Right lobe of liver (tissue), 4 donors: ENCODE measurements at regions not wholly inside any gene's neighbourhood (a gene's known extent, or its start where the extent isn't known, plus 50 kb on each side); places are given as distances from the start of the nearest gene placed in this dataset.

Experiments
- CTCF ChIP-seq, 4 donors: fragments of 200-600 bp in 3 of 4; fragments of 450-650 bp in 1 of 4; IDR thresholded peaks; one replicate each; pipeline versions ENCODE4 v1.5.1 to v1.8.0; 2016 to 2022; ENCODE audit warnings: antibody characterized with exemption in 4 of 4, mild to moderate bottlenecking in 2 of 4
- POLR2A ChIP-seq: fragments of 450-650 bp; IDR thresholded peaks from one replicate; pipeline ENCODE4 v1.6.1; 2017; ENCODE audit warnings: antibody characterized with exemption, mild to moderate bottlenecking
- donor health status: DM: no; HTN: no; CAD: no.
- donor health status: DM: no; HTN: no; CAD: no.
- donor health status: DM: no; HTN: yes; CAD: no.

- TF ChIP-seq POLR2A (no peak), CTCF (IDR thresholded peaks at IDR 0.05) (no peak)
These were observed 1033.9 kb downstream of the NLGN4X start for GRCh38 chrX:5194806-5195205.
